IMR-90 (cell line): ENCODE measurements at regions not wholly inside any gene's neighbourhood (a gene's known extent, or its start where the extent isn't known, plus 50 kb on each side); places are given as distances from the start of the nearest gene placed in this dataset.

Source experiments
- ATAC-seq: fragments of 200-7000 bp; cut with Tn5 transposase; 2 replicates; pipeline ENCODE4 v1.9.1; 2020; ENCODE audit warnings: low read depth, mild to moderate bottlenecking, moderate library complexity
- BruUV-seq: library from RNA; stranded (reverse); fragments of 400-500 nt; replicated peaks from 2 replicates; lab custom pipeline; 2021; lab: Mats Ljungman, UMichigan
- CTCF ChIA-PET: fragments of 300-600 bp; formaldehyde crosslinking; extraction: SDS; loops from one replicate; lab custom pipeline; 2021; ENCODE audit warnings: antibody characterized with exemption; lab: Yijun Ruan, JAX
- POLR2A ChIA-PET: fragments of 300-600 bp; sonication (Branson Sonifier 250); formaldehyde crosslinking; loops from one replicate; lab custom pipeline; 2022; ENCODE audit warnings: antibody characterized with exemption; ENCODE audit not compliant: unreplicated experiment; lab: Charles Lee
- DNase-seq: peaks from one replicate; pipeline ENCODE4 v3.0.0; 2013
- H2AFZ ChIP-seq: replicated peaks from 2 replicates; pipeline ENCODE3; 2013; ENCODE audit warnings: low read length, mild to moderate bottlenecking; ENCODE audit not compliant: poor library complexity
- H2AK5ac ChIP-seq: 2 replicates; pipeline ENCODE4 v1.6.1; 2013; ENCODE audit warnings: low read depth, low read length, inconsistent platforms
- H2AK9ac ChIP-seq: replicated peaks from 2 replicates; pipeline ENCODE3; 2013; ENCODE audit warnings: mild to moderate bottlenecking, low read depth, low read length, moderate library complexity; ENCODE audit not compliant: poor library complexity
- H2BK120ac ChIP-seq: 2 replicates; pipeline ENCODE4 v1.6.1; 2013; ENCODE audit warnings: low read depth, low read length, inconsistent platforms
- H2BK15ac ChIP-seq: 3 replicates; pipeline ENCODE4 v1.6.1; 2013; ENCODE audit warnings: low read depth, low read length, inconsistent platforms
- H2BK20ac ChIP-seq: 2 replicates; pipeline ENCODE4 v1.6.1; 2013; ENCODE audit warnings: low read depth, mild to moderate bottlenecking, inconsistent platforms, low read length, moderate library complexity
- H2BK5ac ChIP-seq: 2 replicates; pipeline ENCODE4 v1.6.1; 2013; ENCODE audit warnings: mild to moderate bottlenecking, low read depth, low read length, inconsistent platforms; ENCODE audit not compliant: poor library complexity, severe bottlenecking
- H3K14ac ChIP-seq: replicated peaks from 2 replicates; pipeline ENCODE4 v1.6.1; 2013; ENCODE audit warnings: low read depth, low read length, inconsistent platforms
- H3K18ac ChIP-seq: 2 replicates; pipeline ENCODE4 v1.6.1; 2013; ENCODE audit warnings: low read depth, low read length, control low read depth
- H3K23ac ChIP-seq: 2 replicates; pipeline ENCODE4 v1.6.1; 2013; ENCODE audit warnings: low read depth, low read length, inconsistent platforms
- H3K27ac ChIP-seq: 2 replicates; pipeline ENCODE4 v1.5.1; 2013; ENCODE audit warnings: mild to moderate bottlenecking, control low read depth, low read length; ENCODE audit not compliant: insufficient read depth
- H3K27me3 ChIP-seq: 2 replicates; pipeline ENCODE4 v1.6.1; 2013; ENCODE audit warnings: low read length; ENCODE audit not compliant: control insufficient read depth, insufficient read depth
- H3K36me3 ChIP-seq: 2 replicates; pipeline ENCODE4 v1.6.1; 2013; ENCODE audit warnings: low read length, mixed read lengths; ENCODE audit not compliant: control insufficient read depth, insufficient read depth
- H3K4ac ChIP-seq: 2 replicates; pipeline ENCODE4 v1.6.1; 2013; ENCODE audit warnings: low read depth, low read length, inconsistent platforms
- H3K4me1 ChIP-seq: 2 replicates; pipeline ENCODE4 v1.6.1; 2013; ENCODE audit warnings: low read length, mixed read lengths; ENCODE audit not compliant: control insufficient read depth, insufficient read depth
- H3K4me2 ChIP-seq: 2 replicates; pipeline ENCODE4 v1.6.1; 2013; ENCODE audit warnings: low read depth, mild to moderate bottlenecking, control low read depth, low read length, moderate library complexity
- H3K4me3 ChIP-seq: 2 replicates; pipeline ENCODE4 v1.5.1; 2013; ENCODE audit warnings: low read depth, mild to moderate bottlenecking, control low read depth, low read length, moderate library complexity; ENCODE audit not compliant: insufficient read depth
- H3K56ac ChIP-seq: 2 replicates; pipeline ENCODE4 v1.6.1; 2013; ENCODE audit warnings: low read length, inconsistent platforms; ENCODE audit not compliant: insufficient read depth; ENCODE audit errors: extremely low read depth
- H3K79me1 ChIP-seq, 2 experiments: 2 replicates each; pipeline ENCODE4 v1.6.1; 2013; ENCODE audit warnings: low read length in 2 of 2, inconsistent platforms in 1 of 2, low read depth in 1 of 2
- H3K9ac ChIP-seq: 2 replicates; pipeline ENCODE4 v1.6.1; 2013; ENCODE audit warnings: low read depth, low read length, control low read depth
- H3K9me1 ChIP-seq: 2 replicates; pipeline ENCODE4 v1.6.1; 2013; ENCODE audit warnings: low read length, inconsistent platforms; ENCODE audit not compliant: insufficient read depth
- H3K9me3 ChIP-seq: 2 replicates; pipeline ENCODE4 v1.6.1; 2013; ENCODE audit warnings: low read length; ENCODE audit not compliant: control insufficient read depth, insufficient read depth
- H4K20me1 ChIP-seq: 2 replicates; pipeline ENCODE4 v1.6.1; 2013; ENCODE audit warnings: low read length, inconsistent platforms; ENCODE audit not compliant: insufficient read depth
- H4K5ac ChIP-seq: 2 replicates; pipeline ENCODE4 v1.6.1; 2013; ENCODE audit warnings: mild to moderate bottlenecking, low read depth, low read length, control low read depth
- H4K8ac ChIP-seq, 2 experiments: 2 replicates each; pipeline ENCODE4 v1.6.1; 2013; ENCODE audit warnings: low read depth in 2 of 2, low read length in 2 of 2, control low read depth in 1 of 2, inconsistent platforms in 1 of 2
- H4K91ac ChIP-seq: 2 replicates; pipeline ENCODE4 v1.6.1; 2013; ENCODE audit warnings: low read depth, low read length, inconsistent platforms; ENCODE audit not compliant: insufficient read depth
- BHLHE40 ChIP-seq: fragments of 150-350 bp; IDR thresholded peaks from 2 replicates; pipeline ENCODE4 v1.6.1; 2016; ENCODE audit warnings: mild to moderate bottlenecking, low read depth, low read length
- CTCF ChIP-seq: conservative IDR thresholded peaks from 2 replicates; pipeline ENCODE4 v1.5.1; 2012; ENCODE audit warnings: mild to moderate bottlenecking, low read depth, low read length, improper control_type of control experiment
- FOS ChIP-seq: fragments of 150-350 bp; IDR thresholded peaks from 2 replicates; pipeline ENCODE4 v1.6.1; 2016; ENCODE audit warnings: low read depth, low read length
- NFE2L2 ChIP-seq: fragments of 150-350 bp; IDR thresholded peaks from 2 replicates; pipeline ENCODE4 v1.6.1; 2016; ENCODE audit warnings: low read depth, mild to moderate bottlenecking, low read length
- POLR2A ChIP-seq: IDR thresholded peaks from 2 replicates; pipeline ENCODE4 v1.6.1; 2012; ENCODE audit warnings: mild to moderate bottlenecking, low read depth, low read length
- RAD21 ChIP-seq: IDR thresholded peaks from 2 replicates; pipeline ENCODE4 v1.6.1; 2012; ENCODE audit warnings: low read length, improper control_type of control experiment
- RFX5 ChIP-seq: IDR thresholded peaks from 2 replicates; pipeline ENCODE4 v1.8.0; 2012; ENCODE audit warnings: low read depth, mild to moderate bottlenecking, low read length, moderate library complexity
- SMC3 ChIP-seq: fragments of 150-350 bp; IDR thresholded peaks from 2 replicates; pipeline ENCODE4 v1.6.1; 2016; ENCODE audit warnings: low read depth, mild to moderate bottlenecking, antibody characterized with exemption, low read length, moderate library complexity
- USF2 ChIP-seq: fragments of 150-350 bp; IDR thresholded peaks from 2 replicates; pipeline ENCODE4 v1.6.1; 2017; ENCODE audit warnings: mild to moderate bottlenecking, antibody characterized with exemption, low read length, low read depth
- WGBS, 2 experiments: methylation state at CpG; one replicate each; pipeline versions ENCODE4 v1.1.5 to v1.1.7; 2013; ENCODE audit warnings: missing lambda C conversion rate in 2 of 2; ENCODE audit not compliant: insufficient read length in 1 of 2; ENCODE audit errors: extremely low coverage in 2 of 2; 5-methylcytosine and 5-hydroxymethylcytosine counted together
- dilution Hi-C: fragments of 300-500 bp; cut with HindIII; formaldehyde crosslinking; loops from one replicate; pipeline ENCODE4 v1.14.3; 2018; ENCODE audit warnings: low sequenced_read_pairs; ENCODE audit not compliant: unreplicated experiment
- in situ Hi-C: fragments of 300-500 bp; cut with MboI; formaldehyde crosslinking; loops from 3 replicates; pipeline ENCODE4 v1.14.3; 2019; ENCODE audit warnings: low sequenced_read_pairs, inconsistent platforms, mixed read lengths
- intact Hi-C: fragments of 100-400 bp; cut with micrococcal nuclease; formaldehyde crosslinking; loops from 2 replicates; pipeline ENCODE4 v1.10.0; 2022

- Histone ChIP-seq H3K79me1 (no peaks in the 10 kb centered on the region), H3K9me3 (no peaks in the 10 kb centered on the region), H4K8ac (no peak overlapping the region), H2BK20ac (no peak overlapping the region), H3K18ac (no peak overlapping the region), H3K14ac (no peak overlapping the region), H3K56ac (no peak overlapping the region), H4K20me1 (no peaks in the 10 kb centered on the region), H3K36me3 (no peaks in the 10 kb centered on the region), H2BK5ac (no peak overlapping the region), H3K9me1 (no peaks in the 10 kb centered on the region), H3K4ac (no peak overlapping the region), H2BK15ac (no peak overlapping the region), H3K23ac (no peak overlapping the region), H4K5ac (no peak overlapping the region), H3K27me3 (no peaks in the 10 kb centered on the region), H3K9ac (no peak overlapping the region), H2BK120ac (no peak overlapping the region), H3K27ac (no peak overlapping the region), H3K4me2 (no peak overlapping the region), H3K4me3 (no peak overlapping the region), H2AFZ (no peak overlapping the region), H2AK5ac (no peak overlapping the region), H2AK9ac (no peak overlapping the region), H3K4me1 (no peaks in the 10 kb centered on the region), H4K91ac (no peak overlapping the region)
- ATAC-seq (no peak), DNase-seq (no peak)
- BruUV-seq = no TSS peak
- no peak for TF ChIP-seq CTCF
- TF ChIP-seq USF2 = no peak
- TF ChIP-seq NFE2L2 = no peak
- no peak for TF ChIP-seq RFX5
- no peak for TF ChIP-seq BHLHE40
- TF ChIP-seq FOS = no peak
- TF ChIP-seq RAD21 = no peak
- TF ChIP-seq SMC3 = no peak
- TF ChIP-seq POLR2A = no peak
- WGBS, 2 experiments = no CpG with 5 or more reads among the region's 2 CpGs
- dilution Hi-C loops (no loop called here), intact Hi-C loops (no loop called here), in situ Hi-C loops (no loop called here)
- ChIA-PET POLR2A (no interaction called here), CTCF (no interaction called here)
Observed at GRCh38 chr20:24406251-24406650, 63.2 kb upstream of the SYNDIG1 start.
